ENCODE measurements at regions not wholly inside any gene's neighbourhood (a gene's known extent, or its start where the extent isn't known, plus 50 kb on each side); places are given as distances from the start of the nearest gene placed in this dataset.
"Not testable (repeated sequence)": the region's sequence is repeated elsewhere in the genome, so short reads cannot be mapped to it uniquely, and the experiment has no call there.

DNA sequence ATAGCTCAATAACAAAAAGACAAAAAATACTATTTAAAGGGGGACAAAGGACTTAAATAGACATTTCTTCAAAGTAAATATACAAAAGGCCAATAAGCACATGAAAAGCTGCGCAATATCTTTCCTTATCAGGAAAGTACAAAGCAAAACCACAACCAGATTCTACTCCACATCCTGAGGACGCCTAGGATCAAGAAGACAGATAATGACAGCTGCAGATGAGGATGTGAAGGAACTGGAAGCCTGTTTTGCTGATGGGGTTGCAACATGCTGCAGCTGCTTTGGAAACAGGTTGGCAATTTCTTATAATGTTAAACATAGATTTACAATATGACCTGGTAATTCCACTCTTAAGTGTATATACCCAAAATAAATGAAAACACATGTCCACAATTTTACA, 225.6 kb upstream of the SGCG start:
- H2AK5ac ChIP-seq (ENCODE audit: low read length); H3K4ac ChIP-seq (ENCODE audit: low read depth, low read length); H3K4me2 ChIP-seq (ENCODE audit: low read length); H3K9ac ChIP-seq (ENCODE audit: low read length); H3K23ac ChIP-seq (ENCODE audit: low read length); DNase-seq; H3K79me2 ChIP-seq (ENCODE audit: control insufficient read depth, insufficient read depth, low read length); H3K56ac ChIP-seq (ENCODE audit: low read length); H4K5ac ChIP-seq (ENCODE audit: low read length); H3K18ac ChIP-seq (ENCODE audit: low read length); H3K4me3 ChIP-seq (ENCODE audit: low read length); H3K4me1 ChIP-seq (ENCODE audit: control insufficient read depth, low read depth, low read length); H2BK15ac ChIP-seq (replicated peaks; ENCODE audit: low read depth); H2BK120ac ChIP-seq (ENCODE audit: low read depth, low read length); H4K8ac ChIP-seq (ENCODE audit: low read depth, low read length); H3K36me3 ChIP-seq (ENCODE audit: control insufficient read depth, insufficient read depth, low read length); H3K27me3 ChIP-seq (ENCODE audit: insufficient read depth, low read length, poor library complexity); H2BK5ac ChIP-seq (ENCODE audit: low read length); H3K79me1 ChIP-seq (ENCODE audit: low read length); H3K27ac ChIP-seq (ENCODE audit: low read depth, low read length): not testable (repeated sequence)
- WGBS (ENCODE audit: extremely low coverage, insufficient coverage, low lambda C conversion rate), result no CpG with 5 or more reads among the region's 2 CpGs

DNA sequence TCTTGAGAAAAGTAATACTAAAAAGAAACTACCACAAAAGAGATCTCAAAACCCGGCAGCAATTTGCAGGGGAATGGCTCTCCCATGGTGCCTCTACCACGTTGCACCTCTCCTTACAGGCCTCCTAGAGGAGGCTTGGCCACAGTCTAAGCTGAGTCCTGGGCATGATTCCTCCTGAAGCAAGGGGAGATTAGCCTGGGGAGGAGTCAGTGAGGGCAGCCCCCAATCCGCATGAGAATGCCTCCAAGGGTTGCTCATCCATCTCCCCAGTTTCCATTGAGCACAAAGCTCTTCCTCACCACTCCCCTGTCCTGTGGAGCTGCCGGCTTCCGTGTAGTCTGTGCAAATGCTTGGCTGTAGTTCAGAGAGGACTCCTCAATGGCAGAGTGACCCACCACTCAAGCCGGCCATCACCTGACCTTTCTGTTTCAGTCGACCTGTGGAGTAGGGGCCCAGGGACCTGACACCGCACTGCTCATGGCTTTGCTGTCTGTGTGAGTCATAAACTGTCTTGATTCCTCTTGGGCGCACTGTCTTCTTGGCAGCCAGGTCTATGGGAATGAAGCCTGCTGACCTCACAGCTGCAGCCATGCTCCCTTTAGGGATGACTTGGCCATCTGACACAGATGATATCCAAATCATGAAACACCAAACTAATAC, 224.2 kb upstream of the SGCG start:
- H3K4ac ChIP-seq (ENCODE audit: low read depth, low read length); H3K27me3 ChIP-seq (ENCODE audit: insufficient read depth, low read length, poor library complexity); H2BK120ac ChIP-seq (ENCODE audit: low read depth, low read length); H3K18ac ChIP-seq (ENCODE audit: low read length); H3K23ac ChIP-seq (ENCODE audit: low read length); H3K56ac ChIP-seq (ENCODE audit: low read length); H3K79me1 ChIP-seq (ENCODE audit: low read length); DNase-seq; H2AK5ac ChIP-seq (ENCODE audit: low read length); H3K79me2 ChIP-seq (ENCODE audit: control insufficient read depth, insufficient read depth, low read length); H3K27ac ChIP-seq (ENCODE audit: low read depth, low read length); H4K5ac ChIP-seq (ENCODE audit: low read length); H4K8ac ChIP-seq (ENCODE audit: low read depth, low read length); H3K4me2 ChIP-seq (ENCODE audit: low read length); H2BK15ac ChIP-seq (replicated peaks; ENCODE audit: low read depth); H3K9ac ChIP-seq (ENCODE audit: low read length); H3K4me1 ChIP-seq (ENCODE audit: control insufficient read depth, low read depth, low read length); H3K36me3 ChIP-seq (ENCODE audit: control insufficient read depth, insufficient read depth, low read length); H3K4me3 ChIP-seq (ENCODE audit: low read length); H2BK5ac ChIP-seq (ENCODE audit: low read length): not testable (repeated sequence)
- WGBS (ENCODE audit: extremely low coverage, insufficient coverage, low lambda C conversion rate), result no CpG with 5 or more reads among the region's 9 CpGs

GRCh38 chr13:22959859-22960258, 220.9 kb upstream of the SGCG start:
- H3K79me1 ChIP-seq (ENCODE audit: low read length); H3K36me3 ChIP-seq (ENCODE audit: control insufficient read depth, insufficient read depth, low read length); H3K9ac ChIP-seq (ENCODE audit: low read length); H2BK5ac ChIP-seq (ENCODE audit: low read length); H3K4me1 ChIP-seq (ENCODE audit: control insufficient read depth, low read depth, low read length); H2BK120ac ChIP-seq (ENCODE audit: low read depth, low read length); H3K4ac ChIP-seq (ENCODE audit: low read depth, low read length); H3K4me2 ChIP-seq (ENCODE audit: low read length); H3K79me2 ChIP-seq (ENCODE audit: control insufficient read depth, insufficient read depth, low read length); H4K8ac ChIP-seq (ENCODE audit: low read depth, low read length); H2BK15ac ChIP-seq (replicated peaks; ENCODE audit: low read depth); H2AK5ac ChIP-seq (ENCODE audit: low read length); H4K5ac ChIP-seq (ENCODE audit: low read length); H3K27me3 ChIP-seq (ENCODE audit: insufficient read depth, low read length, poor library complexity); H3K23ac ChIP-seq (ENCODE audit: low read length); H3K4me3 ChIP-seq (ENCODE audit: low read length); H3K56ac ChIP-seq (ENCODE audit: low read length); DNase-seq; H3K18ac ChIP-seq (ENCODE audit: low read length); H3K27ac ChIP-seq (ENCODE audit: low read depth, low read length): not testable (repeated sequence)
- no CpG with 5 or more reads among the region's 14 CpGs for WGBS (ENCODE audit: extremely low coverage, insufficient coverage, low lambda C conversion rate)

DNA sequence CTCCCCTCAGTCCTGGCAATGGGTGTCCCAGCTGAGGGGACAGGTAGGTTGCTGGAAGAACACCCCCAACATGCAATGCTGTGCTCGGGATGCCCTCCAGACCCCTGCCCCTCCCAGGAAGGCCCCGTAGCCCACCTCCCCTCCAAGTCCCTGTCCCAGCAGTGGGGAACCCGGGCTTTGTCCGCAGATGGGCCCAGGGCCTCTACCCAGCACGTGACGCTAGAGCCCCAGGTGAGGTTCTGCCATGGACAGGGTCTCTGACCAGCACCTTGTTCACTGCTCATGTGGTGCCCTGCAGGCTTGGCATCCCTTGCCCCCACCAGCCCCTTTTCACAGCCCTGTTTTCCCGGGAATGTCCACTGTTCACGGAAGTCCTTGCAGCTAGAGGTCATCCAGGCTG, 220.0 kb upstream of the SGCG start:
- H3K4ac ChIP-seq (ENCODE audit: low read depth, low read length), result no peak overlapping the region
- H3K79me1 ChIP-seq (ENCODE audit: low read length), result no peaks in the 10 kb centered on the region
- H2BK5ac ChIP-seq (ENCODE audit: low read length), result no peak overlapping the region
- H3K27me3 ChIP-seq (ENCODE audit: insufficient read depth, low read length, poor library complexity), result no peaks in the 10 kb centered on the region
- H3K27ac ChIP-seq (ENCODE audit: low read depth, low read length), result no peak overlapping the region
- H4K5ac ChIP-seq (ENCODE audit: low read length), result no peak overlapping the region
- no peaks in the 10 kb centered on the region for H3K36me3 ChIP-seq (ENCODE audit: control insufficient read depth, insufficient read depth, low read length)
- no peaks in the 10 kb centered on the region for H3K4me1 ChIP-seq (ENCODE audit: control insufficient read depth, low read depth, low read length)
- DNase-seq, result no peak
- no peaks in the 10 kb centered on the region for H3K79me2 ChIP-seq (ENCODE audit: control insufficient read depth, insufficient read depth, low read length)
- no peak overlapping the region for H2BK15ac ChIP-seq (replicated peaks; ENCODE audit: low read depth)
- H3K56ac ChIP-seq (ENCODE audit: low read length), result no peak overlapping the region
- H3K4me3 ChIP-seq (ENCODE audit: low read length), result no peak overlapping the region
- H3K9ac ChIP-seq (ENCODE audit: low read length), result no peak overlapping the region
- no peak overlapping the region for H2AK5ac ChIP-seq (ENCODE audit: low read length)
- H2BK120ac ChIP-seq (ENCODE audit: low read depth, low read length), result no peak overlapping the region
- WGBS (ENCODE audit: extremely low coverage, insufficient coverage, low lambda C conversion rate), result no CpG with 5 or more reads among the region's 8 CpGs
- no peak overlapping the region for H3K4me2 ChIP-seq (ENCODE audit: low read length)
- H3K18ac ChIP-seq (ENCODE audit: low read length), result no peak overlapping the region
- no peak overlapping the region for H4K8ac ChIP-seq (ENCODE audit: low read depth, low read length)
- H3K23ac ChIP-seq (ENCODE audit: low read length), result no peak overlapping the region

GRCh38 chr13:22961342-22961741, 219.4 kb upstream of the SGCG start:
- not testable (repeated sequence) for H3K4me2 ChIP-seq (ENCODE audit: low read length); H2BK15ac ChIP-seq (replicated peaks; ENCODE audit: low read depth); DNase-seq; H2AK5ac ChIP-seq (ENCODE audit: low read length); H3K79me2 ChIP-seq (ENCODE audit: control insufficient read depth, insufficient read depth, low read length); H3K4me1 ChIP-seq (ENCODE audit: control insufficient read depth, low read depth, low read length); H3K4ac ChIP-seq (ENCODE audit: low read depth, low read length); H3K4me3 ChIP-seq (ENCODE audit: low read length); H3K79me1 ChIP-seq (ENCODE audit: low read length); H3K36me3 ChIP-seq (ENCODE audit: control insufficient read depth, insufficient read depth, low read length); H3K56ac ChIP-seq (ENCODE audit: low read length); H3K9ac ChIP-seq (ENCODE audit: low read length); H4K5ac ChIP-seq (ENCODE audit: low read length); H4K8ac ChIP-seq (ENCODE audit: low read depth, low read length); H2BK120ac ChIP-seq (ENCODE audit: low read depth, low read length); H3K23ac ChIP-seq (ENCODE audit: low read length); H3K27ac ChIP-seq (ENCODE audit: low read depth, low read length); H2BK5ac ChIP-seq (ENCODE audit: low read length); H3K18ac ChIP-seq (ENCODE audit: low read length); H3K27me3 ChIP-seq (ENCODE audit: insufficient read depth, low read length, poor library complexity)
- WGBS (ENCODE audit: extremely low coverage, insufficient coverage, low lambda C conversion rate), result no CpG with 5 or more reads among the region's 14 CpGs

GRCh38 chr13:22961835-22962537, 218.8 kb upstream of the SGCG start:
- no peaks in the 10 kb centered on the region for H3K79me2 ChIP-seq (ENCODE audit: control insufficient read depth, insufficient read depth, low read length)
- H4K8ac ChIP-seq (ENCODE audit: low read depth, low read length), result no peak overlapping the region
- no peak overlapping the region for H2BK15ac ChIP-seq (replicated peaks; ENCODE audit: low read depth)
- no CpG with 5 or more reads among the region's 16 CpGs for WGBS (ENCODE audit: extremely low coverage, insufficient coverage, low lambda C conversion rate)
- no peak overlapping the region for H2AK5ac ChIP-seq (ENCODE audit: low read length)
- H3K4ac ChIP-seq (ENCODE audit: low read depth, low read length), result no peak overlapping the region
- H2BK5ac ChIP-seq (ENCODE audit: low read length), result no peak overlapping the region
- H3K4me3 ChIP-seq (ENCODE audit: low read length), result no peak overlapping the region
- no peak overlapping the region for H3K9ac ChIP-seq (ENCODE audit: low read length)
- H3K4me1 ChIP-seq (ENCODE audit: control insufficient read depth, low read depth, low read length), result no peaks in the 10 kb centered on the region
- no peaks in the 10 kb centered on the region for H3K79me1 ChIP-seq (ENCODE audit: low read length)
- no peaks in the 10 kb centered on the region for H3K27me3 ChIP-seq (ENCODE audit: insufficient read depth, low read length, poor library complexity)
- H2BK120ac ChIP-seq (ENCODE audit: low read depth, low read length), result no peak overlapping the region
- H3K56ac ChIP-seq (ENCODE audit: low read length), result no peak overlapping the region
- H3K27ac ChIP-seq (ENCODE audit: low read depth, low read length), result no peak overlapping the region
- DNase-seq, result no peak
- H3K4me2 ChIP-seq (ENCODE audit: low read length), result no peak overlapping the region
- H3K23ac ChIP-seq (ENCODE audit: low read length), result no peak overlapping the region
- H3K36me3 ChIP-seq (ENCODE audit: control insufficient read depth, insufficient read depth, low read length), result no peaks in the 10 kb centered on the region
- no peak overlapping the region for H3K18ac ChIP-seq (ENCODE audit: low read length)
- no peak overlapping the region for H4K5ac ChIP-seq (ENCODE audit: low read length)
